Stimulated activated CD8-positive, alpha-beta memory T cell treated with anti-CD3 and anti-CD28 coated beads, Interleukin-2, amount 100 ng/mL, for 48 hours (primary cell): ENCODE measurements at regions not wholly inside any gene's neighbourhood (a gene's known extent, or its start where the extent isn't known, plus 50 kb on each side); places are given as distances from the start of the nearest gene placed in this dataset.
A peak's percentile ranks its signal among the peaks of the same experiment; 100 is the strongest.

Source experiments
- DNase-seq, 2 donors: peaks; one replicate each; pipeline ENCODE4 v3.0.0-alpha.2; 2020; ENCODE audit warnings: low read depth in 2 of 2

GRCh38 chr7:25859412-25860274, 292.4 kb upstream of the NFE2L3 start:
- no peak for DNase-seq

GRCh38 chr7:25860275-25861163, 291.5 kb upstream of the NFE2L3 start:
- DNase-seq = no peak

GRCh38 chr7:25861164-25861496, 290.9 kb upstream of the NFE2L3 start:
- DNase-seq = no peak

GRCh38 chr7:25861601-25862260, 290.3 kb upstream of the NFE2L3 start:
- no peak for DNase-seq

- peak; percentile 89 to 94 for DNase-seq
Measured at GRCh38 chr7:25862261-25863004, 289.6 kb upstream of the NFE2L3 start.

- no peak for DNase-seq
Measured at GRCh38 chr7:25863005-25863728, 288.8 kb upstream of the NFE2L3 start.

GRCh38 chr7:25863729-25864110, 288.3 kb upstream of the NFE2L3 start:
- DNase-seq = no peak

- DNase-seq = no peak
Measured at GRCh38 chr7:25864511-25864910, 287.5 kb upstream of the NFE2L3 start.

GRCh38 chr7:25864943-25865751, 286.9 kb upstream of the NFE2L3 start:
- no peak for DNase-seq

GRCh38 chr7:25868509-25868908, 283.5 kb upstream of the NFE2L3 start:
- DNase-seq = no peak

- DNase-seq = no peak
Measured at GRCh38 chr7:25870574-25870973, 281.4 kb upstream of the NFE2L3 start.

- no peak for DNase-seq
Measured at GRCh38 chr7:25876092-25876491, 275.9 kb upstream of the NFE2L3 start.

GRCh38 chr7:25877802-25878789, 273.9 kb upstream of the NFE2L3 start:
- no peak for DNase-seq

- no peak for DNase-seq
Measured at GRCh38 chr7:25879799-25880198, 272.2 kb upstream of the NFE2L3 start.

- DNase-seq = no peak
Measured at GRCh38 chr7:25881317-25882037, 270.5 kb upstream of the NFE2L3 start.

- no peak for DNase-seq
Measured at GRCh38 chr7:25882151-25882773, 269.7 kb upstream of the NFE2L3 start.

GRCh38 chr7:25884265-25884828, 267.7 kb upstream of the NFE2L3 start:
- no peak for DNase-seq
